ENCODE measurements at regions not wholly inside any gene's neighbourhood (a gene's known extent, or its start where the extent isn't known, plus 50 kb on each side); places are given as distances from the start of the nearest gene placed in this dataset.

DNA sequence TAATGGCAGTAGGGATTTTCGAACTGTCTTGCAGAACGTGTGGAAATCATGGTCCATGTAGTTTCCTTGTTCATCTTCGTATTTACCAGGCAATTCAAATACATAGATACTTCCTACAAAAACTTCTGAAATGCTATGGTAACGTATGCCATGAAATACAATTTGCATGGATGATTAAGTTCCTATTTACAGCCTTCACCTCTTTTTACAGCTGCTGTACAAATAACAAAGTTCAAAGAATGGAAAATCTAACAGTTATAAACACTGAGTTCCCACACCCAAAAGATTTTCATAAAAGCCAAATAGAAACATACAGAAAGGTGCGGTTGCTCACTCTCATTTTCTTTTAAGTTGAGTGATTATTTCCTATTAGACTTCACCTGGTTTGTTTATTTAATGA lies 115.8 kb upstream of the TNFSF11 start:
- H2AFZ ChIP-seq (ENCODE audit: low read depth, low read length, poor library complexity, severe bottlenecking) = no peak overlapping the region
- no peak overlapping the region for H3K4me3 ChIP-seq (replicated peaks in 1 of 2; ENCODE audit: low read depth in 1 of 2, low read length in 2 of 2)
- no peak for TF ChIP-seq FOSL1 (IDR thresholded peaks at IDR 0.05; ENCODE audit: low read depth)
- TF ChIP-seq, protein P1, sequence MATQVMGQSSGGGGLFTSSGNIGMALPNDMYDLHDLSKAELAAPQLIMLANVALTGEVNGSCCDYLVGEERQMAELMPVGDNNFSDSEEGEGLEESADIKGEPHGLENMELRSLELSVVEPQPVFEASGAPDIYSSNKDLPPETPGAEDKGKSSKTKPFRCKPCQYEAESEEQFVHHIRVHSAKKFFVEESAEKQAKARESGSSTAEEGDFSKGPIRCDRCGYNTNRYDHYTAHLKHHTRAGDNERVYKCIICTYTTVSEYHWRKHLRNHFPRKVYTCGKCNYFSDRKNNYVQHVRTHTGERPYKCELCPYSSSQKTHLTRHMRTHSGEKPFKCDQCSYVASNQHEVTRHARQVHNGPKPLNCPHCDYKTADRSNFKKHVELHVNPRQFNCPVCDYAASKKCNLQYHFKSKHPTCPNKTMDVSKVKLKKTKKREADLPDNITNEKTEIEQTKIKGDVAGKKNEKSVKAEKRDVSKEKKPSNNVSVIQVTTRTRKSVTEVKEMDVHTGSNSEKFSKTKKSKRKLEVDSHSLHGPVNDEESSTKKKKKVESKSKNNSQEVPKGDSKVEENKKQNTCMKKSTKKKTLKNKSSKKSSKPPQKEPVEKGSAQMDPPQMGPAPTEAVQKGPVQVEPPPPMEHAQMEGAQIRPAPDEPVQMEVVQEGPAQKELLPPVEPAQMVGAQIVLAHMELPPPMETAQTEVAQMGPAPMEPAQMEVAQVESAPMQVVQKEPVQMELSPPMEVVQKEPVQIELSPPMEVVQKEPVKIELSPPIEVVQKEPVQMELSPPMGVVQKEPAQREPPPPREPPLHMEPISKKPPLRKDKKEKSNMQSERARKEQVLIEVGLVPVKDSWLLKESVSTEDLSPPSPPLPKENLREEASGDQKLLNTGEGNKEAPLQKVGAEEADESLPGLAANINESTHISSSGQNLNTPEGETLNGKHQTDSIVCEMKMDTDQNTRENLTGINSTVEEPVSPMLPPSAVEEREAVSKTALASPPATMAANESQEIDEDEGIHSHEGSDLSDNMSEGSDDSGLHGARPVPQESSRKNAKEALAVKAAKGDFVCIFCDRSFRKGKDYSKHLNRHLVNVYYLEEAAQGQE (IDR thresholded peaks at IDR 0.05; ENCODE audit: low read depth) = no peak
- no peak for TF ChIP-seq SIN3A (IDR thresholded peaks at IDR 0.05; ENCODE audit: low read depth)
- no peak for TF ChIP-seq ELF1 (IDR thresholded peaks at IDR 0.05; ENCODE audit: borderline replicate concordance, low read depth)
- TF ChIP-seq EGR1 (IDR thresholded peaks at IDR 0.05; ENCODE audit: low read depth) = no peak
- intact Hi-C loops (cut with micrococcal nuclease) = loop anchor here (5.0 kb wide), 1 partner anchor 54 kb away; no protein-coding TSS in a partner anchor
- H3K27me3 ChIP-seq (ENCODE audit: insufficient read depth, low read length) = no peaks in the 10 kb centered on the region
- DNase-seq (ENCODE audit: low read depth, low spot score) = no peak
- ChIA-PET RAD21 (ENCODE audit: low non-redundant PET in 1 of 2, low total read pairs in 2 of 2, uncharacterized antibody in 2 of 2, unreplicated experiment in 2 of 2) (no interaction called here), POLR2A (no interaction called here), CTCF (no interaction called here)
- H3K9me2 ChIP-seq (ENCODE audit: insufficient read depth) = no peaks in the 10 kb centered on the region
- no peaks in the 10 kb centered on the region for H3K4me1 ChIP-seq (ENCODE audit: control insufficient read depth in 1 of 2, insufficient read depth in 2 of 2, low read length in 2 of 2)
- H3K36me3 ChIP-seq (ENCODE audit: control insufficient read depth in 1 of 2, insufficient read depth in 2 of 2, low read length in 2 of 2) = no peaks in the 10 kb centered on the region
- no peak overlapping the region for H3K4me2 ChIP-seq (ENCODE audit: low read length)
- H3K79me2 ChIP-seq (ENCODE audit: insufficient read depth, low read length) = no peaks in the 10 kb centered on the region
- no TSS peak for BruUV-seq (replicated peaks)
- H3K9me3 ChIP-seq (ENCODE audit: control insufficient read depth in 1 of 2, insufficient read depth in 1 of 2, low read depth in 1 of 2, low read length in 2 of 2) = no peaks in the 10 kb centered on the region; a peak in 1 of 4 replicates
- H4K20me1 ChIP-seq (ENCODE audit: insufficient read depth) = no peaks in the 10 kb centered on the region
- no peak overlapping the region for H3K9ac ChIP-seq (ENCODE audit: low read length)
- ATAC-seq = no peak
- H3K27ac ChIP-seq (ENCODE audit: low read depth, low read length) = no peak overlapping the region

DNA sequence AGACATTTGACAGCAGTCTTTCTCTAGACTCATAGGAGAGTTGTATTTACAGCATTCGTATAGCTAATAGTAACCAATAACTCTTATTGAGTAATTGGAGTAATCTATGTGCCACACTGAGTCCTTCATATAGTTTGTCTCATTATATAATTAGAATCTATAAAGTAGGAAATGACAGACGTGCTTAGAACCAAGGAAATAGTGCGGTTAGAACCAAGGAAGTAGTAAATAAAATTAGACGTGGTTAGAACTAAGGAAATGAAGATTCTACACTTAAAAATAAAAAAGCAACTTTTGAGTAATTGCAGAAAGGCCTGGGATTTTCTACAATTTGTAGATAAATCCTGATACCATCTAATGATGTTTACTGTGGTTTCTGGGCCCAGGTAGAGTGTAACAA lies 107.8 kb upstream of the TNFSF11 start:
- no peaks in the 10 kb centered on the region for H4K20me1 ChIP-seq (ENCODE audit: insufficient read depth)
- no peak overlapping the region for H3K4me2 ChIP-seq (ENCODE audit: low read length)
- no peaks in the 10 kb centered on the region for H3K27me3 ChIP-seq (ENCODE audit: insufficient read depth, low read length)
- no peaks in the 10 kb centered on the region for H3K79me2 ChIP-seq (ENCODE audit: insufficient read depth, low read length)
- no peak overlapping the region for H3K4me3 ChIP-seq (replicated peaks in 1 of 2; ENCODE audit: low read depth in 1 of 2, low read length in 2 of 2)
- H3K27ac ChIP-seq (ENCODE audit: low read depth, low read length) = no peak overlapping the region
- no peaks in the 10 kb centered on the region; a peak in 1 of 4 replicates for H3K9me3 ChIP-seq (ENCODE audit: control insufficient read depth in 1 of 2, insufficient read depth in 1 of 2, low read depth in 1 of 2, low read length in 2 of 2)
- intact Hi-C loops (cut with micrococcal nuclease) = no loop called here
- no peak overlapping the region for H3K9ac ChIP-seq (ENCODE audit: low read length)
- H3K9me2 ChIP-seq (ENCODE audit: insufficient read depth) = no peaks in the 10 kb centered on the region
- DNase-seq (ENCODE audit: low read depth, low spot score) (no peak), ATAC-seq (no peak)
- no peaks in the 10 kb centered on the region for H3K36me3 ChIP-seq (ENCODE audit: control insufficient read depth in 1 of 2, insufficient read depth in 2 of 2, low read length in 2 of 2)
- no TSS peak for BruUV-seq (replicated peaks)
- no peaks in the 10 kb centered on the region for H3K4me1 ChIP-seq (ENCODE audit: control insufficient read depth in 1 of 2, insufficient read depth in 2 of 2, low read length in 2 of 2)
- H2AFZ ChIP-seq (ENCODE audit: low read depth, low read length, poor library complexity, severe bottlenecking) = no peak overlapping the region
- ChIA-PET CTCF (no interaction called here), POLR2A (no interaction called here), RAD21 (ENCODE audit: low non-redundant PET in 1 of 2, low total read pairs in 2 of 2, uncharacterized antibody in 2 of 2, unreplicated experiment in 2 of 2) (no interaction called here)
- TF ChIP-seq, protein P2, sequence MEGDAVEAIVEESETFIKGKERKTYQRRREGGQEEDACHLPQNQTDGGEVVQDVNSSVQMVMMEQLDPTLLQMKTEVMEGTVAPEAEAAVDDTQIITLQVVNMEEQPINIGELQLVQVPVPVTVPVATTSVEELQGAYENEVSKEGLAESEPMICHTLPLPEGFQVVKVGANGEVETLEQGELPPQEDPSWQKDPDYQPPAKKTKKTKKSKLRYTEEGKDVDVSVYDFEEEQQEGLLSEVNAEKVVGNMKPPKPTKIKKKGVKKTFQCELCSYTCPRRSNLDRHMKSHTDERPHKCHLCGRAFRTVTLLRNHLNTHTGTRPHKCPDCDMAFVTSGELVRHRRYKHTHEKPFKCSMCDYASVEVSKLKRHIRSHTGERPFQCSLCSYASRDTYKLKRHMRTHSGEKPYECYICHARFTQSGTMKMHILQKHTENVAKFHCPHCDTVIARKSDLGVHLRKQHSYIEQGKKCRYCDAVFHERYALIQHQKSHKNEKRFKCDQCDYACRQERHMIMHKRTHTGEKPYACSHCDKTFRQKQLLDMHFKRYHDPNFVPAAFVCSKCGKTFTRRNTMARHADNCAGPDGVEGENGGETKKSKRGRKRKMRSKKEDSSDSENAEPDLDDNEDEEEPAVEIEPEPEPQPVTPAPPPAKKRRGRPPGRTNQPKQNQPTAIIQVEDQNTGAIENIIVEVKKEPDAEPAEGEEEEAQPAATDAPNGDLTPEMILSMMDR (IDR thresholded peaks at IDR 0.05 in 2 of 3, conservative IDR thresholded peaks at IDR 0.05 in 1 of 3; ENCODE audit: borderline replicate concordance in 1 of 3, insufficient read depth in 1 of 3, low read depth in 2 of 3, low read length in 2 of 3) = no peak
- no peak for TF ChIP-seq RAD21 (IDR thresholded peaks at IDR 0.05; ENCODE audit: low read depth)
- no peak for TF ChIP-seq JUND (IDR thresholded peaks at IDR 0.05)
- no peak for TF ChIP-seq CBX3 (IDR thresholded peaks at IDR 0.05; ENCODE audit: low read depth)
- no peak for TF ChIP-seq ZFX (IDR thresholded peaks at IDR 0.05)
- TF ChIP-seq TCF7L2 (IDR thresholded peaks at IDR 0.05; ENCODE audit: borderline replicate concordance, extremely low read depth, insufficient read depth, insufficient read length) = no peak
- no peak for TF ChIP-seq ZNF274 (IDR thresholded peaks at IDR 0.05; ENCODE audit: low read depth, low read length)
- no peak for TF ChIP-seq ELF1 (IDR thresholded peaks at IDR 0.05; ENCODE audit: borderline replicate concordance, low read depth)
- no peak for TF ChIP-seq POLR2AphosphoS5 (IDR thresholded peaks at IDR 0.05; ENCODE audit: low read depth, low read length)
- TF ChIP-seq SRF (IDR thresholded peaks at IDR 0.05; ENCODE audit: low read depth) = no peak

Measured in HCT116 (cell line).